ENCODE measurements at regions not wholly inside any gene's neighbourhood (a gene's known extent, or its start where the extent isn't known, plus 50 kb on each side); places are given as distances from the start of the nearest gene placed in this dataset.
"Not testable (repeated sequence)": the region's sequence is repeated elsewhere in the genome, so short reads cannot be mapped to it uniquely, and the experiment has no call there.

DNA sequence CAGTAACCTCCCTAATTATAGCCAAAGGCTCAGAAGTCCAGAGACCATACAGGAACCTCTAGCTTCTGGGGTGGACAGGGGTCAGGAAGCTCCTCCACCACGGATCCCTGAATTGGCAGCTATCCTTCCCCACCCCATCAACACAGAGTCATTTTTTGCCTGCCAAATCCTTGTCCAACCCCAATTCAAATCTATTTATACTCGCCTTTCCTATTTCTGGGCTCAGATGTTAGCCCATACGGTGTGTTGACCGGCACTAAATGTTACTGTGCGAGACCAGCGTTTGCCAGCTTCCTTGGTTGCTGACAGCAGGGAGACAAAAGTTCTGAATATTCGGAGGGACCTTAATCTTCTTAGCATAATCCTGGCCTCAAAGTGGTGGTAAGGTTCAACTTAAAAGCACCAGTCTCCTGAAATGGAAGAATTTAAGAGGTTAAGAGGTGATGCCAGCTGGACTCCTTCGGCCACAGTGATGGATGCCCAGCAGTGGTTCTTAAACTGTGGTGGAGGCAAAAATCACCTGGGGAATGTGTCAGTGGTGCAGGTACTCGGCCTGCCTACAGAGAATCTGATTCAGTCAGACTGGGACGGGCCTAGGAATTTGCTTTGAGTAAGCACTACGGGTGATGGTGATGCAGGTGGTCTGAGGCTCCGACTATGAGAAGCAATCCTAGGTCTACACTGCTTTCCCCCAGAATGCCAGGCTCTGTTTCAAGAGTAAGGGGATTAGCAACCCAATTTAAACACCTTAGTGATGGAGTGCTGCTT, 204.8 kb upstream of the MEF2C start:
- DNase-seq, result no peak

DNA sequence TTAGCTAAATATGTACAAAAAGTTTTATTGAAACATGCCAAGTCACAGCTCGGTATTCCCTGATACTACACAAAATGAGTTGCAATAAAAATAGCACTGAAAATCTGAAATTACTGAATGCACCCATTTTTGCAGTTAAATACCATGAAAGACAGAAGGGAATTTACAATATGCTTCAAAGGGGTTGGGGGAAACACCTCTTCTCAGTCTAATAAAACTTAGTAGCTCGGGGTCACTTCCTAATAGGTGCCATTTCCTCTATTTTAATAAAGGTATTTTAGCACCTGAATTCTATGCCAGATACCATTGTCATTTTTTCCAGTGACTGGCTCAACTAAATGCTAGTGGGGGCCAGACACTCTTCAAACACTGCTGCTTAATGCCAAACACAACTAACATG, 204.1 kb upstream of the MEF2C start:
- no peak for DNase-seq

DNA sequence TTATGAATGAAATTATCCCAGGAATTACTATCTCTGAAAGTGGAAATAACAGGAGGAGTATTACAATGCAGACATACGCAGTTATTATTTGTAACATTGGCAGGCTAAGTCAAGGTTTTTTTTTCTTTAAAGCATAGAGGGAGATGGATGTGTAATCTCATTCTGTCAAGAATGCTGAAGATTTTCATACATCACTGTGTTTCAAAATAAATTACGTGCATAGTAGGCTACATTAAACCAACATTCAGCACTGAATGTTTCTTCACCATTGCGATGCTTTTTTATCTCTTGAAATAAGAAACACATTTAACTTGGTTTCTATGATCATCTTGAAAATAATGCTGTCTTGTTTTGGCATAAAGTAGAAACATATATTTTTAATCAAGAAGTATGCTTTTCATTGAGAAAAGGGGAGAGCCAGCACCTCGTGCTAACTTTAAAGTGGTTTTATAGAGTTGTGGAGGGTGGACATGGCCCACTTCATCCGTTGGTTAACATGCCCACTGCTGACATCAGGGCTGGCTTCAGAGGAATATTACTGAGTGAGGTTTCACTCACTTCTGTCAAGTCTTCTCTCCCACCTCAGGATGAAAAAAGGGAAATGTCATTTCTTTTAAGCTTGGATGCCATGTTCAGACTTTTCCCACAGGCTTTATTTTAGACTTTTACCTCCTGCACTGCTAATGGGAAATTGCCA, 203.6 kb upstream of the MEF2C start:
- DNase-seq, result no peak

DNA sequence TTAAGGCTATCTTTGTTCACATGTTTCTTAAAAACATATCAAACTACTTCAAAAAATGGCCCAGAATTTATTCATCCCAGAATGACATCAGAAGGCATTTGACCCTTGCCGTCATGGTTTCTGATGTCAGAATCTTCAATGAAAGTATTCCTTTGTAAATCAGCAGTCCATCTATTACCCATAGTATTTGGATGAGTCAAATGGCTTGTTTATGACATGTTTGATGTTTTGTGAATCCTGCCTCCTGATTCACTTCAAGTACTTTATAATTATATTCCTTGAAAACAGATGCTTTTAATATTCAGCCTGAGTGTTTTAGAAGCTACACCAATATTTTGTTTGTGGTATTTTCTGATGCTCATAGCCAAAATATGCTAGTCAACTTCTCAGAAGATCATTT, 200.8 kb upstream of the MEF2C start:
- no peak for DNase-seq

DNA sequence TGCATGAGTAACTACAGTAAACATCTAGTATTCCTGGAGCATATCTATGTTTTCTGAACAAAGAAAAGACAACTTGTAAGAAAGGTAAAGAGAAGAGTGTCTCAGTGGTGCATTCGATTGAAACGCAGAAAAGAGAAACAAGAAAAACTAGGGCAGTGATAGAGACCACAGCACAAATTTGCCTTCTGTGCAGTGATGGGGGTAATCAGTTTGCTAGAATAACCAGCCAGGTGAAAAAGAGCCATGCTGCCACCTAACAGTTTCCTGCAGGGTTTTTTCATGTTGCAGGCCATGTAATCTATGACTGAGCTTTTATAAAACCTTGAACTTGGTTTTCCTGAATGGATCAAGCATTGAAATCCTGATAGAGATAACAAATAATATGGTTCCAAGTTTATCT, 198.4 kb upstream of the MEF2C start:
- DNase-seq, result no peak

DNA sequence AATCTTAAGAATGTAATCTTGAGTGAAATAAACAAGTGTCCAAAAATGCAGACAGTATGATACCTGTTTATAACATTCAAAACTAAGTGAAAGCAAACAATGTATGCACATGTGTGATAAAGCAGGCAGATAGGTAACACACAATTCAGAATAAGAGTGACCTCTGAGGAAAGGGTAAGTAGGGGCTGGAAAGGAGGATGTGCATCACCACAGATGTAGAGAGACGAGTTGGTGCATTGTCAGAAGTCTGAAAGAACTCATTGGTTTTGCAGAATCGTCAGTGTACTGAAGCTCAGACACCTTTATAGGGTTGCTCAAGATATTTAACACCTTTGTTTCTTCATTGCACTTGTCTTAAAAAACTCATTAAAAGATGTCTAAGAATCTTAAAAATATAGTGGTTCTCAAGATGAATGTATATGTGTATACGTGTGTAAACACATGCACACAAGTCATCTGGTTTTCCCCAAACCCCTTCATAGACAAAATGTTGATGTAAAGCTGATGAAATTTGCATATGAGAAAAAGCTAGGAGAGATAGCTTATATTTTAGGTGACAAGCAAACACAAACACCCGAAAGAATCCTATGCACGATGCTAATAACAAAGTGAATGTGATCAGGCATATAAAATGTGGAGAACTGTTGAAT, 197.6 kb upstream of the MEF2C start:
- no peak for DNase-seq

DNA sequence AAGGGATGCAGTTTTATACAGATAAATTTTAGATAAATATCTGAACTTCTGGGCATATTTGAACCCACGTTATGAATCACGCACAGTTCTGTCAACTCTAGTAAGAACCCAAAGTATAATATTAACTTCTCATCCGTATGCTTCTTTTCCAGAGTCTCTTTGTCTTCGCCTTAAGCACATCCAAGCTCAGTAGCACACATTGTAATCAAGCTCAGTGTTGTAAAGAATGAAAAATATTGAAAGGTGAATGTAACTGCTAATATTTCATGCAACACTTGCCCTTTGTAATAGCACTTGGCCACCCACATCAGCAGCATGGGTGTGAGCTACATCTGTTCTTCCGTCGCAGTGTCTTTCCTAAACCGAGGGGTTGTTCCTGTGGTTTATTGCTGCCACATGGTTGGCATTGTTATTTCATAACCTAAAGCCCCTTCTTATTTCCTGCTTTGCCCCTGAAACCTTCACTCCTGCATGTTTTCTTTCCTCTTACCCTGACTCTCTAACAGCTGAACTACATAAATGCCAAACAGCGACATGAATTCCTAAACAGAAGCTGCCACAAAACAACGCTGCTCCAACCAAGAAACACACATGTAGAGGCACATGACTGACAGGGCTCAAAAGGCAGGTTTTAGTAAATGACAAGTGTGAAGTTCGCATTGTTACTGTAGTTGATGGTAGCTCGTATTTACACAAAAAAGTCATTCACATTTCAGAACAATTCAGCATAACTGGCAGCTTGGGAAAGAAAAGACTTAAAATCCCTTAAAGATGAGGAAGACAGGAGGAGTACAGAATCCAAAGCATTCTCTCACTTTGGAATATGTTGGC, 190.1 kb upstream of the MEF2C start:
- no peak for DNase-seq

DNA sequence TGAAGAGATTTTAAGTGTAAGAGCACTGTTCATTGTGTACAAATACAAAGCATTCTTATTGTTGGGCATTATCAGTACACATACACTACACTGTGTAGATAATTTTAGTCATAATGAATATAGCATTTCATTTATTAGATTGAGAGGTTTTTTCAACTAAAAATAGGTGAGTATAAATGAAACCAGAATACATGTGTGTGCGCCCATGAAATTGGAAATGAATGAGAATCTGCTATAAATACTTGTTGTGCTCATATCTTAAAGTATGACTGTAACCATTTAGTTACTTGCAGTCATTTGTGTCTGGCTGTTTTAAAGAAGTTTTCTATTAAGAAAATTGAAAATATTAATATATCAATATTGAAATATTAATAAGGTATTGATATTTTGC, 189.0 kb upstream of the MEF2C start:
- DNase-seq, result no peak

DNA sequence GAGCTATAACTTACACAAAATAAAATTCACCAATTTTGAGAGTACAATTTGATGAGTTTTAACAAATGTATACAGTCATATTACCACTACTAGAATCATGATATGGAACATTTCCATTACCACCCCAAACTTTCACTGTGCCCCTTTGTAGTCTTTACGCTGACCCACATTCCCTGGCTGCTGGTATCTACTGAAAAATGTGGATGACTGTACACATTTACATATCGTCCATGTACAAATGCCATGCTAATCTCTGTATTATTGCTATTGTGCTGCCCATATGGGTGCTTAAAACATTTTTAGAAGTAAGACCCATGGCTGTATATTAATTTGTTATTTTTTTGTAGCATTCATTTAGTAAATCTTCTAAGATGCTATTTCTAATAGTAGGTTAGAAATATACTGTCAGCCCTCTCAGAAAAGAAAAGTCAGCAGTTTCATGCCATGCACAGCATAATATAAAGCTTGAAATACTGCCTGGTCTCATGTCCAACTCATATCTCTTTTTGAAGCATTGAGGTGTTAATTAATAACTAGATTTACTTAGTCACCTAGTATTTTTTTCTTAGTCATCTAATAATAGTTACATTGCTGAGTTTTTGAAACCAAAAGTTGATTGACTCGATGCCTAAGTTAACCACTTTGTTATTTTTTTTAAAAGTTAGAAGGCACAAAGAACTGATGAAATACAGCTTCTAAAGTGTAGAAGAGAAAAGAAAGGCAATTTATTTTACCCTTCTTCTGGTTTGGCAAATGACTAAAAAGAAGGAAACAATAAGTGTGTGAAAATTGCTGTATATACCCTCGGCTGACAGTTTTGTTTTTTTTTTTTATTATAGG, 188.3 kb upstream of the MEF2C start:
- no peak for DNase-seq

DNA sequence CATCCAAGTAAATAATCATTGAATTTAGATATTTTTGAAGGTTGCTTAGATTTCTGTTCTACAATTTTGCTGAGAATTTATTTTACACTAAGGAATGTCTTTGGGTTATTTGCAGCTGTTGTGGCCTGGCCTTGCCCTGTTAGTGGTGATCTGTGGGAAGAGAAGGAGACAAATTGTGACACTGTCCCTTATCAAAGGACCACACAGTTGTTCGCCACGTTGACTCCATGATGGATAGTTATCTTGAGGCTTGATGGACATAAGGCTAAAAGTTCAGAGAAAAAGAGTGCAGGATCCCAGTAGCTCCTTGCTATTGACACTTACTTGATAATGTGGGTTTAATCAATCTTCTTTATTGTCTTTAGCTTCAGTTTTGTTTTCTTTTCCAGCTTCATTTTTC, 186.6 kb upstream of the MEF2C start:
- DNase-seq, result no peak

DNA sequence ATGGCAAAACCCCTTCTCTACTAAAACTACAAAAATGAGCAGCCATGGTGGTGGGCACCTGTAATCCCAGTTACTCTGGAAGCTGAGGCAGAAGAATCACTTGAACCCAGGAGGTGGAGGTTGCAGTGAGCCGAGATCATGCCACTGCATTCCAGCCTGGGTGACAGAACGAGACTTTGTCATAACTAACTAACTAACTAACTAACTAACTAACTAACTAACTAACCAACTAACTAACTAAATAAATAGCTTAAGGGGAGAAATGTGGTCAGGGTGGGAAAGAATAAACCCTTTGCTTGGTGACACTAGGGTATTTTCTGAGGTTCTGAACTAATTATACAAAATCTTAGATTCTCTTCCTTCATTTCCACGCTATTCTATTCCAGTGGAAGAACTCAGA, 184.4 kb upstream of the MEF2C start:
- no peak for DNase-seq

DNA sequence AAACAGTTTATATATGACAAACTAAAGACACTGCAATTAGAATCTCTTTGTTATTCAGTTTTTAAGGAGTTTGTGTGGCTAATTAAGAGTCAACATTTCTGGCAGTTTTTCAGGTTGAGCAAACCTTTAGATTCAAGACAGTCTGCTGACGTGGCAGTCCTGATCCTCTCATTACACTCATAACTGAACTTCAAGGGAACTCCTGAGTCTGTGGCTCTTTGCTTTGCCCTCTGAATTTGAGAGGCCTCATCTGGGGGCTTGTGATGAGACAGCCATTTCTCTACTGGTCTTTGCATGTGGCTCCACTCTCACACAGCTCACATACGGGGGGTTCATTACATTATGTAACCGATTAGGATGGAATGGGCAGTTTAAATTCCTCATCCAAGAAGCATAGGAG, 182.9 kb upstream of the MEF2C start:
- no peak for DNase-seq

DNA sequence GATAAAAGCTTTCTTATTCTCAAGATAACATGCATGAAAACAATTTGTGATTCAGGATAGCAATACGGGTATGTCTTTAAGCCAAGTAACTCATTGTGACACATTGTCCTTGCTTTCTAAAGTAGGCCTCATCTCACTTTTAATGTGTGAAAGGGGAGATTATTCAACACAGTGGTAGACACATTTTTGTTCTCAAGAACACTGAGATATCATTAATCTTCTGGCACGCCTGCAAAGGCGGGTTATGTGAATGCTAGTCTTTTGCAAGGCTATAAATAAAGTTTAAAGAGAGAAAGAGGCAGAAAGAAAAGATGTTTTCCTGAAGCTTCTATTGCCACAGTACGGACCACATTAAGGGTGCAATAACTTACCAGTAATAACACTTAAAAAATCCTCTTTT, 181.8 kb upstream of the MEF2C start:
- DNase-seq, result no peak

DNA sequence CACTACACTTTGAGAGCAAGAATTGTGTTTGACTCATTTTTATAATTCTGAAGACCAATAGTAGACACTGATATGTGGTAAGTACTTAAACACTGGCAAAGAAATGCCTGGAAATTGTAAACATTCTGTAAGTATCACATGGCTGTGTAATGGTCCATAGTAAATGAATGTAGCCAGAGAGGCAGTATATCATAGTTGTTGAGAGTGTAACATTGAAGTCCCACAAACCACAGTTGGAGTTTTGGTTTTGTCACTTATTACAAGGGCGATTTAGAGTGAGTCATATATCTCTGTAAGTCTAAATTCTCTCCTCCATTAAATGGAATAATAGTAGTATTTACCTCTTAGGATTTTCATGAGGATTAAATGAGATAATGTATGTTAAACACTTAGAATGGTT, 181.1 kb upstream of the MEF2C start:
- no peak for DNase-seq

DNA sequence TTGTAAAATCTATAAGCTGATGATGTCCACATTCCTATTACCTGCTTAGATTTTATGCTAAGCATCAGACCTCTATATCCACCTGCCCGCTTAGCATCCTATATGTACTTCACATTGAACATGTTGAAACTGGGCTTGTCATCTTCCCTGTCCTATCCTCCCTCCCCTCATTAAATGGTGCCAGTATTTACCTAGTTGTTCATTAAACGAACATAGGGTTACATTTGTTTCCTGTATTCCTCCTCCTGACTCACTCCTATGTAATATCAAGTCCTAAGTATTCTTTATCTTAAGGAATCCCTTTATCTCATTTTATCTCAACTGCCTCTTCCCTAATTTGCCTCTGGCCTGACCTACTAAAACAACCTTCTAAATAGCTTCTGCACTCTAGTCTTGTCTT, 177.8 kb upstream of the MEF2C start:
- DNase-seq, result no peak

DNA sequence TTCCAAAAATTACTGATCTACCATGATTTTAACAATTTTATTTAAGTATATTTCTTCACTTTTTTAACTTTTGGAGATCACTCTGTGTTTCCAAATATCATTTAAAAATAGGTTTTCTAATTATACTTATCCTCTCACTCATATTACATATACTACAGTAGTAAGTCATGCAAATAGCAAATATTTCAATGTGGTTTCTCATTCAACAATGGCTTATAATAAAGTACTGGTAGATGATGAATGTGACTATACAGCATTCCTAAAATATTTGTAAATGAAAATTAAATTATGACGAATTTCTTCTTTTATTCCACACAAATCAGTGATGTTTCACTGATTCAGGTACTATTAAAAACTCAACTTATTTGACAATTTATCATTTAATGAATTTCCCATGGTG, 176.3 kb upstream of the MEF2C start:
- no peak for DNase-seq

DNA sequence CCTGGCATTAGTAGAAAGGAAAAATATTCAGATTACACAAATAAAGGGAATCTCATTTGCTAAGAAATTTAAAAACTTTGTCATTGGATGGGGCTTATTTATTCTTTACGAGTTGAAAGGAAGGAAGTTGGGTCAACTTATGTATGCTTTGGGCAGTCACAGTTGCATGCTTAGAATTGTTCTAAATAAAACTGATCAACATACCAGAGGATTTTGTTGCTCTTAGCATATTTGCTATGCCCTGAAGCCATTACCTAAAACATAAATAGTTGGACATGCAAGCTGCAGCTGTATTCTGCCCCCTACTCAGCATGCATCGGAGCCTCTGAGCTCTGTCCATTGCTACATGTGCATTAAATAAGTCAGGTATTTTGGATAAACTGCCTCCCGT, 172.7 kb upstream of the MEF2C start:
- DNase-seq, result no peak

DNA sequence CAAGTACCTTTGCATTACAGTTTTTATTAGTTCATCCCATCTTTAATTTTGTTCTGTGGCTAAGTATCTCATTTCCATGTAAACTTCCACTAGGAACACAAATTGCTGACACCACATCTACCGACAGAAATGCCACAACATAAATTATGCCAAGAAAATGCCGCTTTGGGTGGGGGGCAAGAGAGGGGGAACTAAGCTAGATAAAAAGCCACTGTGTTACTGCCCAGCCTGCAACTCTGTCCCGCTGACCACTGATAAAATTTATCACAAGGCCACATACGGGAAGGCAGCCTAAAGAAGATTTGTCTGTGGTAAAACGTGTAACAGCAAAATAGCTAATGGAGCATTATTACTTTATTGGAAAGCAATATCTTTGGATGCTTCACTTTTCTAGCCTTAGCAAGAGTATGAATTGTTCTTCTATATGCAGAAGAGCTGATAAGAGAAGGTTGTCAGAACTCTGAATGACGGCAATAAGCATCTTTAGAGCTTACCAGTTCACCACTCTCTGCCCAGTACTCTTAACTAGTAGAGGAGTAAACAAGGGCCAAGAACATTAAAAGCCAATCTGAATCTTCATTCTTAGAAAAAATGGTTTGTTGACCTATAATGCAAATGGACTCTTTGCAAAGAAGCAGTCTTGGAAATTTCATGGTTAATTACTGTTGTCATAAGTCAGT, 172.2 kb upstream of the MEF2C start:
- no peak for DNase-seq

DNA sequence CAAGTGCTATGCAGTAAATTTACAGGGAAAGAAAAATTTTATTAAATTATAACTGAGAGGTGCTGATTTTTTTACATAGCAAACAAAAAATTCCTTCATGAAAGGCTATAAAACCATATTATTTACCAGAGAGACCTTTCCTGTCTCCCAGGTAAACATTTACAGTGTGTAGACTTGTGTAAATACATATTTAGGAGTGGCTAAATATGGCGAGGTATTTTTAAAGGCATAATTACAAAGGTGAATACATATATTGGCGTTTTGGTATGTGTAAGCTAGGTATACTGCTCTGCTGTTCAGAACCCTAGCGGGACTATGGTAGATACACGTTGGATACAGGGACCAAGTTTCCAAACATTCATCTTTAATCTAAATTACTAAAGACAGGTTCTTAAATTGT, 170.6 kb upstream of the MEF2C start:
- no peak for DNase-seq

DNA sequence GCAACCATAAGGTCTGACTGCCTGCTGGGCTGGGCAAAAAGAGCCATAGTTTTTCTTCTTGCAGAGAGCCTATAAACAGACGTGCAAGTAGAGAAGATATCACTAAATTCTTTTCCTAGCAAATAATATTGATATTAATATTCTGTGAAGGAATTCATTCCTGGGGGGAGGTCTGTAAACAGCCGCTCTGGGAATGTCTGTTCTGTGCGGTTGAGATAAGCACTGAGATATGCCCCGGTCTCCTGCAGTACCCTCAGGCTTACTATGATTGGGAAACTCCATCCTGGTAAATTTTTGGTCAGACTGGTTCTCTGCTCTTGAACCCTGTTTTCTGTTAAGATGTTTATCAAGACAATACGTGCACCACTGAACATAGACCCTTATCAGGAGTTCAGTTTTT, 167.1 kb upstream of the MEF2C start:
- not testable (repeated sequence) for DNase-seq

DNA sequence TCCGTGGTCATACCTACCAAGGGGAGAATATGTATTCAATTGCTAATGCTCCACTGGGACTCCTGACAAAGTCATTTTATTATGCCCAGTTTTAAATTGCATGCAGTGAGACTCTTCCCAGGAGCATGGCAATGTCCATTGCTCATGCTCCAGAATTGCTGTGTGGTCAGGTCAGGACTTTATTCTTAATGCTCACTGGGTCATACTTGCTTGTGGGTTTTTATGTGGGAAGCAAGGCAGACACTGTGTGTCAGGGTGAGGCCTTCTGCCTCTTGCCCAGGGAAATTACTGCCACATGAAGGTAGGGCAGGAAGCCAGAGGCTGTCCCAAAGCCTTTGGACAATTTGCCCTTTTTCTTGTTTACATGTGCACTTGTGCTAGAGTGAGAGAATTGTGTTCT, 164.6 kb upstream of the MEF2C start:
- DNase-seq, result no peak

DNA sequence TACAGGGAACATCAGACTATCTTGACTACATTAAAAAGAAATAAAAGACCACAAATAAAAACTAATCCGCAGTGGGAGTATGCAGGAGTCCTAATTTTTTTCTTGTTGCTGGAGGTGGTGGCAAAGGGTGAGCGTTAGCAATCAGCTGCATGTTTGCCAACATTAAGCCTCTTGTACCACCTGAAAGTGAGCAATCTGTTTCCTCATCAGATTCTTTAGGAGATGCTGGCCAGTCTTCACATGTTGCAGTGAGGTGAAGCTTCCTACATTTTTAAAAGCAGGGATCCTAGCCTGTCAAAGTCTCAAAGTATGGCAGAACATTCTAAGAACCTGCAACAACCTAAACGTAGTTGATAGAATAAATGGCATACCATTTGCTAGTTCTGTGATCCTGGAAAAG, 162.2 kb upstream of the MEF2C start:
- DNase-seq, result no peak
